Liver (tissue), 8 donors: ENCODE measurements at regions not wholly inside any gene's neighbourhood (a gene's known extent, or its start where the extent isn't known, plus 50 kb on each side); places are given as distances from the start of the nearest gene placed in this dataset.

Experiments used
- DNase-seq: peaks from one replicate; pipeline ENCODE4 v3.0.0-alpha.2; 2017; ENCODE audit warnings: low spot score
- H3K27ac ChIP-seq, 2 donors: one replicate each; pipeline ENCODE4 v1.7.0; 2013; ENCODE audit warnings: inconsistent platforms in 2 of 2, low read length in 2 of 2, control low read depth in 1 of 2, low read depth in 1 of 2, mild to moderate bottlenecking in 1 of 2
- H3K27me3 ChIP-seq, 4 donors: one replicate each; pipeline versions ENCODE4 v1.6.1 to v1.7.0; 2013; ENCODE audit warnings: low read length in 3 of 4, inconsistent platforms in 1 of 4, mild to moderate bottlenecking in 1 of 4, moderate library complexity in 1 of 4; ENCODE audit not compliant: control insufficient read depth in 4 of 4, insufficient read depth in 4 of 4
- H3K36me3 ChIP-seq, 4 donors: one replicate each; pipeline versions ENCODE4 v1.6.1 to v1.7.0; 2013; ENCODE audit warnings: low read length in 3 of 4, mild to moderate bottlenecking in 3 of 4, low read depth in 1 of 4, moderate library complexity in 1 of 4; ENCODE audit not compliant: control insufficient read depth in 4 of 4, insufficient read depth in 3 of 4
- H3K4me1 ChIP-seq, 4 donors: one replicate each; pipeline versions ENCODE4 v1.6.1 to v1.7.0; 2013; ENCODE audit warnings: low read length in 3 of 4, mild to moderate bottlenecking in 3 of 4, moderate library complexity in 1 of 4; ENCODE audit not compliant: control insufficient read depth in 4 of 4, insufficient read depth in 4 of 4
- H3K4me3 ChIP-seq, 3 donors: one replicate each; pipeline versions ENCODE4 v1.6.1 to v1.7.0; 2013; ENCODE audit warnings: low read length in 3 of 3, control low read depth in 1 of 3, low read depth in 1 of 3, mild to moderate bottlenecking in 1 of 3
- H3K9ac ChIP-seq, 2 donors: one replicate each; pipeline ENCODE4 v1.7.0; 2013; ENCODE audit warnings: low read length in 2 of 2, mild to moderate bottlenecking in 2 of 2, moderate library complexity in 2 of 2, control low read depth in 1 of 2, low read depth in 1 of 2
- H3K9me3 ChIP-seq, 4 donors: one replicate each; pipeline versions ENCODE4 v1.6.1 to v1.7.0; 2013; ENCODE audit warnings: low read length in 3 of 4; ENCODE audit not compliant: control insufficient read depth in 4 of 4
- CTCF ChIP-seq: fragments of 150-350 bp; IDR thresholded peaks from 2 replicates; pipeline ENCODE4 v1.5.1; 2017; ENCODE audit warnings: improper control_type of control experiment, low read depth, low read length; ENCODE audit not compliant: missing input control
- EGR1 ChIP-seq, 2 donors: IDR thresholded peaks; 2 replicates each; pipeline ENCODE4 v1.6.1; 2016 to 2018; ENCODE audit warnings: antibody characterized with exemption in 2 of 2, low read depth in 2 of 2
- FOXA1 ChIP-seq: IDR thresholded peaks from 2 replicates; pipeline ENCODE4 v1.6.1; 2016; ENCODE audit warnings: antibody characterized with exemption
- FOXA2 ChIP-seq: IDR thresholded peaks from 2 replicates; pipeline ENCODE4 v1.6.1; 2016; ENCODE audit warnings: antibody characterized with exemption
- GABPA ChIP-seq, 2 donors: IDR thresholded peaks in 1 of 2; conservative IDR thresholded peaks in 1 of 2; 2 replicates each; pipeline ENCODE4 v1.6.1; 2016; ENCODE audit warnings: antibody characterized with exemption in 2 of 2, mild to moderate bottlenecking in 1 of 2, moderate library complexity in 1 of 2
- HNF4A ChIP-seq, 2 donors: conservative IDR thresholded peaks; 2 replicates each; pipeline ENCODE4 v1.6.1; 2016; ENCODE audit warnings: antibody characterized with exemption in 2 of 2, mild to moderate bottlenecking in 2 of 2
- HNF4G ChIP-seq: IDR thresholded peaks from 2 replicates; pipeline ENCODE4 v1.6.1; 2016; ENCODE audit warnings: antibody characterized with exemption
- JUND ChIP-seq, 2 donors: IDR thresholded peaks; 2 replicates each; pipeline ENCODE4 v1.6.1; 2016; ENCODE audit warnings: antibody characterized with exemption in 2 of 2
- NR2F2 ChIP-seq: IDR thresholded peaks from 2 replicates; pipeline ENCODE4 v1.6.1; 2016; ENCODE audit warnings: antibody characterized with exemption
- REST ChIP-seq: IDR thresholded peaks from 2 replicates; pipeline ENCODE4 v1.6.1; 2016; ENCODE audit warnings: antibody characterized with exemption, mild to moderate bottlenecking
- SP1 ChIP-seq: IDR thresholded peaks from 2 replicates; pipeline ENCODE4 v1.6.1; 2018; ENCODE audit warnings: antibody characterized with exemption, mild to moderate bottlenecking
- WGBS: extraction: QIAGEN DNeasy Blood & Tissue Kit; methylation state at CpG from one replicate; pipeline ENCODE4 v1.1.7; 2013; 5-methylcytosine and 5-hydroxymethylcytosine counted together
- donor health status: healthy.
- donor health status: healthy.
- donor health status: healthy.
- donor health status: healthy.
- donor health status: healthy.

GRCh38 chr4:29680644-29681043 is 1039.5 kb upstream of the PCDH7 start:
- no peak overlapping the region for H3K4me3 ChIP-seq
- no peak overlapping the region for H3K27ac ChIP-seq
- 45% methylated on average over 1 of the region's 1 CpG for WGBS
- no peaks in the 10 kb centered on the region for H3K9me3 ChIP-seq
- no peak overlapping the region for H3K9ac ChIP-seq
- no peaks in the 10 kb centered on the region for H3K4me1 ChIP-seq
- TF ChIP-seq REST: no peak
- no peak for TF ChIP-seq SP1
- no peak for TF ChIP-seq CTCF
- no peak for TF ChIP-seq HNF4G
- no peak for TF ChIP-seq EGR1 (IDR thresholded peaks at IDR 0.05; ENCODE audit: low read depth in 2 of 2)
- TF ChIP-seq HNF4A (conservative IDR thresholded peaks at IDR 0.05): no peak
- TF ChIP-seq JUND (IDR thresholded peaks at IDR 0.05): no peak
- no peak for TF ChIP-seq NR2F2
- TF ChIP-seq FOXA1: no peak
- no peak for TF ChIP-seq GABPA (IDR thresholded peaks at IDR 0.05 in 1 of 2, conservative IDR thresholded peaks at IDR 0.05 in 1 of 2)
- H3K27me3 ChIP-seq: no peaks in the 10 kb centered on the region
- no peaks in the 10 kb centered on the region for H3K36me3 ChIP-seq
- DNase-seq: no peak

GRCh38 chr4:29704059-29704458 is 1016.1 kb upstream of the PCDH7 start:
- Histone ChIP-seq H3K4me1 (no peaks in the 10 kb centered on the region), H3K36me3 (no peaks in the 10 kb centered on the region), H3K27ac (no peak overlapping the region), H3K4me3 (no peak overlapping the region), H3K9ac (no peak overlapping the region), H3K9me3 (peaks cover 0 to 6% (median 0%) of the 10 kb centered on the region in 4 donors), H3K27me3 (no peaks in the 10 kb centered on the region)
- TF ChIP-seq FOXA2 (no peak), JUND (IDR thresholded peaks at IDR 0.05) (no peak)
- 64% methylated on average over 2 of the region's 2 CpGs for WGBS
- no peak for DNase-seq

GRCh38 chr4:29708473-29708872 is 1011.7 kb upstream of the PCDH7 start:
- no peak for DNase-seq
- H3K9ac ChIP-seq: no peak overlapping the region
- no peak for TF ChIP-seq NR2F2
- TF ChIP-seq CTCF: no peak
- no peaks in the 10 kb centered on the region for H3K4me1 ChIP-seq
- H3K36me3 ChIP-seq: no peaks in the 10 kb centered on the region
- H3K27ac ChIP-seq: no peak overlapping the region
- 81% methylated on average over 3 of the region's 3 CpGs for WGBS
- H3K9me3 ChIP-seq: peaks cover 0 to 6% (median 0%) of the 10 kb centered on the region in 4 donors
- no peaks in the 10 kb centered on the region for H3K27me3 ChIP-seq
- H3K4me3 ChIP-seq: no peak overlapping the region
